ENCODE measurements at regions not wholly inside any gene's neighbourhood (a gene's known extent, or its start where the extent isn't known, plus 50 kb on each side); places are given as distances from the start of the nearest gene placed in this dataset.

DNA sequence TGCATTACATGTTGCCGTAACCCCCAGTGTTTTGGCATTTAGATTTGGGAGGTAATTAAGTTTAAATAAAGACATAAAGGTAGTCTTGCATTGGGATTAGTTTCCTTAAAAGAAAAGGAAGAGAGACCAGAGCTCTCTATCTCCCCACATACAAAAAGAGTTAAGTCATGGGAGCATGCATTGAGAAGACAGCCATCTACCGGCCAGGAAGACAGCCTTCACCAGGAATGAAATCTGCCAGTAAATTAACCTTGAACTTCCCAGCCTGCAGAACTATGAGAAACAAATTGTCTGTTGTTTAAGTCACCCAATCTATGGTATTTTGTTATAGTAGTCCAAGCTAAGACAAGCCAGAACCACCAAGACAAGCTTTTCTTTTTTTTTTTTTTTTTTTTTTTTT is 567.0 kb upstream of the CDH18 start:
- TF ChIP-seq, protein P1, sequence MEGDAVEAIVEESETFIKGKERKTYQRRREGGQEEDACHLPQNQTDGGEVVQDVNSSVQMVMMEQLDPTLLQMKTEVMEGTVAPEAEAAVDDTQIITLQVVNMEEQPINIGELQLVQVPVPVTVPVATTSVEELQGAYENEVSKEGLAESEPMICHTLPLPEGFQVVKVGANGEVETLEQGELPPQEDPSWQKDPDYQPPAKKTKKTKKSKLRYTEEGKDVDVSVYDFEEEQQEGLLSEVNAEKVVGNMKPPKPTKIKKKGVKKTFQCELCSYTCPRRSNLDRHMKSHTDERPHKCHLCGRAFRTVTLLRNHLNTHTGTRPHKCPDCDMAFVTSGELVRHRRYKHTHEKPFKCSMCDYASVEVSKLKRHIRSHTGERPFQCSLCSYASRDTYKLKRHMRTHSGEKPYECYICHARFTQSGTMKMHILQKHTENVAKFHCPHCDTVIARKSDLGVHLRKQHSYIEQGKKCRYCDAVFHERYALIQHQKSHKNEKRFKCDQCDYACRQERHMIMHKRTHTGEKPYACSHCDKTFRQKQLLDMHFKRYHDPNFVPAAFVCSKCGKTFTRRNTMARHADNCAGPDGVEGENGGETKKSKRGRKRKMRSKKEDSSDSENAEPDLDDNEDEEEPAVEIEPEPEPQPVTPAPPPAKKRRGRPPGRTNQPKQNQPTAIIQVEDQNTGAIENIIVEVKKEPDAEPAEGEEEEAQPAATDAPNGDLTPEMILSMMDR (IDR thresholded peaks at IDR 0.05), result no peak
- no peak for TF ChIP-seq POLR2A (IDR thresholded peaks at IDR 0.05)
- no peak for TF ChIP-seq POLR2AphosphoS5 (IDR thresholded peaks at IDR 0.05)
- no peak for TF ChIP-seq EP300 (IDR thresholded peaks at IDR 0.05; ENCODE audit: low read depth)
- WGBS, 2 donors (ENCODE audit: low coverage in 1 of 2), result 45 to 70% methylated on average over 1 to 2 of the region's 2 CpGs
- no peak overlapping the region for H3K4me3 ChIP-seq
- DNase-seq, result no peak
- intact Hi-C loops (cut with DNase I; ENCODE audit: low total_unique reads) (no loop called here), in situ Hi-C loops (cut with MboI; ENCODE audit: low pct_ligation_motif_present in 1 of 4, low pct_unique_long_range_greater_than_20kb in 1 of 4, low sequenced_read_pairs in 3 of 4) (no loop called here)
- no peaks in the 10 kb centered on the region for H3K36me3 ChIP-seq
- H3K9me3 ChIP-seq, result peaks cover 0 to 2% of the 10 kb centered on the region in 2 donors
- no peak overlapping the region for H3K27ac ChIP-seq
- H3K4me1 ChIP-seq, result no peaks in the 10 kb centered on the region
- H3K27me3 ChIP-seq, result no peaks in the 10 kb centered on the region

DNA sequence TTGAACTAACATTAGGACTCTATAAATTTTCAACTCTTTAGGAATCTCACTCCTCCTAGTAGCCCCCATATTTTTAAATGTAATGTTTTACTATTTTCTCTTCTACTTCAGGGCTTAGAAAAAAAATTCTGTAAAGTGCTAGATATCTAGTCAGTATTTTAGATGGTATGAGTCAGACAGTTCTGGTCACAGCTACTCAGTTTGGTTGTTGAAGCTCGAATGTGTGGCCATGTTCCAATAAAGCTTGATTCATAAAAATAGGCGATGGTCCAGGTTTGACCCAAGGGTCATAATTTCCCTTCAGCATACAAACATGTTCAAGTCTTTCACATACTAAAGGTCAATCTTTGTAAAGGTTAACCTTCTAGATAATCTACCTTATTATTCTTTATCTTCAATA is 566.0 kb upstream of the CDH18 start:
- intact Hi-C loops (cut with DNase I; ENCODE audit: low total_unique reads), result no loop called here

DNA sequence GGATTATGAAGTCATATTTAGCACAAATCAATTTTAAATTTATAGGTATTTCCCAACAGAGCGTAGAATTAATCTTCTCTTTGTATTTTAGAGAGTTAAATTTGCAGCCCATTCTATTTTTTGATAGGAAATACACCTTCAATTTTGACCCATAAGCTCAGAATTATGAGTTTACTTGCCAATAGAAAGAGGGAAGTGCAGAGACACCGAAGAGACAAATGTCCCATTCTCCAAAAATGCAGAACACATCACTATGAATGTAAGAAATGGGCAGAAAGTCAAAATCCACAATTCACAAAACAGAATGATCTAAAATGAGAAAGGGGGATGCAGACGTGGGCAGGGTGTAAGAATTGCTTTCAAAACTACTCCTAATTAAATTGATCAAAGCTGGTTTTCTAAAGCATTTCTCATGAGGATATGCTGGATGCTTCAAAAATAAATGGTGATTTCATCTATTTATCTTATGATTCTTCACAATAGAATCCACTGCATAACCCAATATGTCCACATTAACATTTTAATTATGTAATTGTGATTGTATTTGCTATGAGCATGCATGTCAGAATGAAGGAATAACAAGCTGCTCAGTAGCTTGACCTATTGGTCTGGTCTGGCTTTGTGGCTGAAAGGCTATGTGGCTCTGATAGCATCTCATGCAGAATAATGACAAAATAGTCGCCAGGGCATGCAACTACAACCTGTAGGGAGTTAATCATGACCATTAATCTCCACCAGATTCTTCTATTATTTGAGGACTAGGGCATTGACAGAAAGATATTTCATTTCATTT is 550.1 kb upstream of the CDH18 start:
- Histone ChIP-seq H3K36me3 (no peaks in the 10 kb centered on the region), H3K4me3 (no peak overlapping the region), H3K9me3 (peaks cover 5% of the 10 kb centered on the region in 2 donors), H3K27ac (no peak overlapping the region), H3K27me3 (no peaks in the 10 kb centered on the region), H3K4me1 (no peaks in the 10 kb centered on the region)
- no peak for DNase-seq
- intact Hi-C loops (cut with DNase I; ENCODE audit: low total_unique reads) (no loop called here), in situ Hi-C loops (cut with MboI; ENCODE audit: low pct_ligation_motif_present in 1 of 4, low pct_unique_long_range_greater_than_20kb in 1 of 4, low sequenced_read_pairs in 3 of 4) (no loop called here)
- 63 to 64% methylated on average over 4 of the region's 4 CpGs for WGBS, 2 donors (ENCODE audit: low coverage in 1 of 2)
- TF ChIP-seq POLR2AphosphoS5 (IDR thresholded peaks at IDR 0.05), result no peak
- no peak for TF ChIP-seq POLR2A (IDR thresholded peaks at IDR 0.05)
- TF ChIP-seq EP300 (IDR thresholded peaks at IDR 0.05; ENCODE audit: low read depth), result no peak
- TF ChIP-seq, protein P1 (IDR thresholded peaks at IDR 0.05), result no peak

More for the DNA sequence above, 566.0 kb upstream of the CDH18 start:
- Histone ChIP-seq H3K27ac (no peak overlapping the region), H3K4me3 (no peak overlapping the region), H3K4me1 (no peaks in the 10 kb centered on the region), H3K27me3 (no peaks in the 10 kb centered on the region), H3K9me3 (peaks cover 0 to 2% of the 10 kb centered on the region in 2 donors), H3K36me3 (no peaks in the 10 kb centered on the region)
- in situ Hi-C loops (cut with MboI; ENCODE audit: low pct_ligation_motif_present in 1 of 4, low pct_unique_long_range_greater_than_20kb in 1 of 4, low sequenced_read_pairs in 3 of 4), result no loop called here
- 45 to 51% methylated on average over 2 of the region's 2 CpGs for WGBS, 2 donors (ENCODE audit: low coverage in 1 of 2)
- no peak for DNase-seq
- TF ChIP-seq, protein P1 (IDR thresholded peaks at IDR 0.05), result no peak
- TF ChIP-seq EP300 (IDR thresholded peaks at IDR 0.05; ENCODE audit: low read depth) (no peak), POLR2AphosphoS5 (IDR thresholded peaks at IDR 0.05) (no peak), POLR2A (IDR thresholded peaks at IDR 0.05) (no peak)

DNA sequence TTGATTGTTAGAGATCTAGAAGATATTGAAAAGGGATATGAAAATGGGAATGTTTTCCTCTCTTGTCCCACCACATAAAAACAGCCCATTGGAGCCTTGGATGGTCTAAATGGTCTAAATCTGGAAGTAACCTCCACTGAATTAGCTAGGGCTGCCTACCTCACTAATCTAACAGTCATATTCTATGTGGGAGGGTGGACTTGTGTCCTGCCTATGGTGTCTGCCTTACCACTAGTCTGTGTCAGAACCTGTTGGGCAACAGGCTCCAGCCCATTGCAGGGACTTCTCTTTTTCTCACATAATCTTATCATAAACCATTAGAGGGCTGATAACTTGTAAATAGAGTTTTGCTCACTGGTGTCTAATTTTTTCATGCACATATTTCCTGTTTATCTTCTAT is 548.8 kb upstream of the CDH18 start:
- Histone ChIP-seq H3K4me3 (no peak overlapping the region), H3K9me3 (peaks cover 5% of the 10 kb centered on the region in 2 donors), H3K27me3 (no peaks in the 10 kb centered on the region), H3K36me3 (no peaks in the 10 kb centered on the region), H3K27ac (no peak overlapping the region), H3K4me1 (no peaks in the 10 kb centered on the region)
- TF ChIP-seq EP300 (IDR thresholded peaks at IDR 0.05; ENCODE audit: low read depth), result no peak
- TF ChIP-seq, protein P1 (IDR thresholded peaks at IDR 0.05), result no peak
- TF ChIP-seq POLR2AphosphoS5 (IDR thresholded peaks at IDR 0.05), result no peak
- no peak for TF ChIP-seq POLR2A (IDR thresholded peaks at IDR 0.05)
- no peak for DNase-seq
- intact Hi-C loops (cut with DNase I; ENCODE audit: low total_unique reads), result no loop called here
- in situ Hi-C loops (cut with MboI; ENCODE audit: low pct_ligation_motif_present in 1 of 4, low pct_unique_long_range_greater_than_20kb in 1 of 4, low sequenced_read_pairs in 3 of 4), result no loop called here

Data from transverse colon (tissue), 4 donors.